HEK293T (cell line): ENCODE measurements at regions not wholly inside any gene's neighbourhood (a gene's known extent, or its start where the extent isn't known, plus 50 kb on each side); places are given as distances from the start of the nearest gene placed in this dataset.

Source experiments
- ELF4 ChIP-seq: fragments of 450-650 bp; IDR thresholded peaks from 2 replicates; pipeline ENCODE4 v1.6.1; 2017; ENCODE audit warnings: antibody characterized with exemption
- FOXA1 ChIP-seq: fragments of 450-650 bp; IDR thresholded peaks from 2 replicates; pipeline ENCODE4 v1.6.1; 2016; ENCODE audit warnings: mild to moderate bottlenecking
- FOXK2 ChIP-seq: fragments of 450-650 bp; IDR thresholded peaks from 2 replicates; pipeline ENCODE4 v1.6.1; 2016; ENCODE audit warnings: mild to moderate bottlenecking
- FOXM1 ChIP-seq: fragments of 450-650 bp; IDR thresholded peaks from 2 replicates; pipeline ENCODE4 v1.6.1; 2017; ENCODE audit warnings: mild to moderate bottlenecking, borderline replicate concordance
- HDGF ChIP-seq: fragments of 450-650 bp; IDR thresholded peaks from 2 replicates; pipeline ENCODE4 v1.6.1; 2017; ENCODE audit warnings: antibody characterized with exemption, borderline replicate concordance
- LEF1 ChIP-seq: fragments of 450-650 bp; IDR thresholded peaks from 2 replicates; pipeline ENCODE4 v1.6.1; 2017; ENCODE audit warnings: mild to moderate bottlenecking, borderline replicate concordance
- SP1 ChIP-seq: fragments of 450-650 bp; IDR thresholded peaks from 2 replicates; pipeline ENCODE4 v1.6.1; 2017
- SUZ12 ChIP-seq: fragments of 450-650 bp; IDR thresholded peaks from 2 replicates; pipeline ENCODE4 v1.6.1; 2016; ENCODE audit warnings: mild to moderate bottlenecking
- ZNF384 ChIP-seq: fragments of 450-650 bp; IDR thresholded peaks from 2 replicates; pipeline ENCODE4 v1.6.1; 2016

DNA sequence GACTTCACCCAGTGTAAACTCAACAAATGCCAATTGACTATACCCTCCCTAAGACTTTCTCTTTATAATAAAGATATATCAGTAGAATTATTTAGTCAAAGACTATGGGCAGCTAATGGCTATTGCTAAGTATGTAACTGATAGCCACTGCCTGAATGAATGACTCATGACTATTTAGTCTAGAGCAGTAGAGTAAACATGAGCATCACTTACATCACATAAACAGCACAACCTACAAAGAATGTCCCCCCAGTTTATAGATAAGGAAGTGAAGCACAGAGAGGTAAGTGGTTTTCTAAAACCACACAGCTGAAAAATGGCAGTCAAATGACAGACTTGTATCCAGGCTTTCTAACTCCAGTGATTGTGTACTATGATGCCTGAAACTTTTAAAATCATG lies 507.0 kb downstream of the PPARGC1A start:
- TF ChIP-seq ELF4, result no peak
- TF ChIP-seq SP1, result no peak
- no peak for TF ChIP-seq FOXM1
- no peak for TF ChIP-seq SUZ12
- TF ChIP-seq FOXA1, result no peak
- no peak for TF ChIP-seq ZNF384
- no peak for TF ChIP-seq HDGF
- TF ChIP-seq FOXK2, result no peak
- TF ChIP-seq LEF1, result no peak
